ENCODE measurements at regions not wholly inside any gene's neighbourhood (a gene's known extent, or its start where the extent isn't known, plus 50 kb on each side); places are given as distances from the start of the nearest gene placed in this dataset.

GRCh38 chr11:82631722-82632630 is 101.7 kb downstream of the FAM181B start (continued):
- TF ChIP-seq CEBPB (IDR thresholded peaks at IDR 0.05; ENCODE audit: low read depth, low read length) (no peak), GABPA (IDR thresholded peaks at IDR 0.05; ENCODE audit: borderline replicate concordance, insufficient read depth, low read length) (no peak), NANOG (IDR thresholded peaks at IDR 0.05; ENCODE audit: insufficient read depth, low read depth, low read length, poor library complexity, severe bottlenecking) (no peak)

All from H1 (cell line).